Kidney (tissue), 13 donors: ENCODE measurements at regions not wholly inside any gene's neighbourhood (a gene's known extent, or its start where the extent isn't known, plus 50 kb on each side); places are given as distances from the start of the nearest gene placed in this dataset.

Experiments used
- DNase-seq, 5 donors: peaks; one replicate each; pipeline ENCODE4 v3.0.0-alpha.2; 2013 to 2020
- FAIRE-seq: peaks from 2 replicates; lab custom pipeline; 2012; peaks lifted over from hg19 to GRCh38; lab: Jason Lieb, UNC
- H3K27ac ChIP-seq, 2 donors: one replicate each; pipeline ENCODE4 v1.7.0; 2013; ENCODE audit warnings: low read depth in 2 of 2, low read length in 2 of 2, inconsistent platforms in 1 of 2
- H3K27me3 ChIP-seq: one replicate; pipeline ENCODE4 v1.7.1; 2013; ENCODE audit warnings: low read length, inconsistent platforms; ENCODE audit not compliant: control insufficient read depth, insufficient read depth
- H3K36me3 ChIP-seq, 3 donors: one replicate each; pipeline versions ENCODE4 v1.7.0 to v1.7.1; 2013; ENCODE audit warnings: low read length in 3 of 3, control low read depth in 1 of 3, inconsistent platforms in 1 of 3; ENCODE audit not compliant: insufficient read depth in 3 of 3, control insufficient read depth in 2 of 3
- H3K4me1 ChIP-seq, 3 donors: one replicate each; pipeline versions ENCODE4 v1.7.0 to v1.7.1; 2013; ENCODE audit warnings: low read length in 3 of 3, inconsistent platforms in 1 of 3, low read depth in 1 of 3; ENCODE audit not compliant: control insufficient read depth in 2 of 3, insufficient read depth in 2 of 3
- H3K4me3 ChIP-seq, 3 donors: one replicate each; pipeline versions ENCODE4 v1.7.0 to v1.8.1; 2013; ENCODE audit warnings: low read length in 3 of 3, control low read depth in 1 of 3, inconsistent platforms in 1 of 3
- H3K9ac ChIP-seq, 3 donors: one replicate each; pipeline versions ENCODE4 v1.7.0 to v1.7.1; 2013; ENCODE audit warnings: low read length in 3 of 3, control low read depth in 1 of 3, inconsistent platforms in 1 of 3
- H3K9me3 ChIP-seq, 3 donors: one replicate each; pipeline versions ENCODE4 v1.7.0 to v1.7.1; 2013; ENCODE audit warnings: low read length in 3 of 3, control low read depth in 1 of 3, inconsistent platforms in 1 of 3; ENCODE audit not compliant: control insufficient read depth in 2 of 3, insufficient read depth in 1 of 3
- CTCF ChIP-seq: IDR thresholded peaks from 3 replicates; pipeline ENCODE4 v1.5.1; 2012; ENCODE audit warnings: mild to moderate bottlenecking, moderate library complexity, borderline replicate concordance; ENCODE audit not compliant: insufficient read depth; ENCODE audit errors: extremely low read depth
- intact Hi-C: fragments of 100-400 bp; cut with DNase I; formaldehyde crosslinking; loops from one replicate; pipeline ENCODE4 v1.11.1; 2022
- donor health status: control.
- donor health status: control.
- donor health status: control.
- donor health status: control.
- donor health status: control.
- donor health status: DM: yes; HTN: yes; CAD: no.
- donor health status: Normal renal cell carcinoma (clear cell type).

DNA sequence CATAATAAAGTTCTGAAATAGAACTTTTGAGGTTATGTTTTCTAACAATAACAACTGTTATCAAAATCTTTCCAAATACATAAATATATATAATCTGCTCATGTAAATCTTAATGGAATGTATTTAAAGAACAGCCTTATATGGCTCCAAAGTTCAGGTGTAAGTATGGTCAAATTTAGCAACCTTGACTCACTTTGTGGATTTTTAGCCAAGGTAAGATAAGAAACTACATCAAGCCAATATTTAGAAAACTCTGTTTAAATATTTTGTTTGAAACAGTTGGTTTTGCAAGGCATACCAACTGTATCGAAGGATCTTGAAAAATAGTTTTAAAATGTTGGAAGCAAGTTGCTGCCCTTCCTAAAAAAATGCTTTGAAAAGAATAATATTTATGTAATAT, 228.9 kb upstream of the SEMA3D start:
- Histone ChIP-seq H3K4me3 (no peak overlapping the region), H3K27me3 (no peaks in the 10 kb centered on the region), H3K9me3 (no peaks in the 10 kb centered on the region), H3K4me1 (no peaks in the 10 kb centered on the region), H3K27ac (no peak overlapping the region), H3K9ac (no peak overlapping the region), H3K36me3 (no peaks in the 10 kb centered on the region)
- no peak for TF ChIP-seq CTCF
- intact Hi-C loops, result no loop called here
- DNase-seq, result no peak
- no peak for FAIRE-seq

DNA sequence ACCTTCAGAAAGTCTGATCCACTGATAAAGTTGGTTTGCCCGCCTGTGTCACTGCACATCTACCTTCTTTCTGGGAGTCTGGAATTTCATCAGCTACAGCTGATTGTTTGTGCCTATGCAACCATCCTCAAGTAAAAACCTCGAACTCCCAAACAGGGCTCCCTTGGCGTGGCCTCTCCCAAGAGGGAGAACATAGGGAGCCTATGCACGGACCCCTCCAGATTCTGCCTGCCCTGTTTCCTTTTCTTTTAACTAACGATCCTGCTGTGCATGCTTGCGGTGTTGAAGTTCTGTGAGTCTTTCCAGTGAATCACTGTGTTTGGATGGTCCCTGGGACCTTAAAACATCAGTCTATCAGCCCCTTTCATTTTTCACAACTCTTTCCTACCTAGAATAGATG, 226.9 kb upstream of the SEMA3D start:
- Histone ChIP-seq H3K27ac (no peak overlapping the region), H3K9ac (no peak overlapping the region), H3K36me3 (no peaks in the 10 kb centered on the region), H3K9me3 (no peaks in the 10 kb centered on the region), H3K4me3 (no peak overlapping the region), H3K4me1 (no peaks in the 10 kb centered on the region), H3K27me3 (no peaks in the 10 kb centered on the region)
- TF ChIP-seq CTCF, result no peak
- FAIRE-seq (no peak), DNase-seq (no peak)
- intact Hi-C loops, result no loop called here

DNA sequence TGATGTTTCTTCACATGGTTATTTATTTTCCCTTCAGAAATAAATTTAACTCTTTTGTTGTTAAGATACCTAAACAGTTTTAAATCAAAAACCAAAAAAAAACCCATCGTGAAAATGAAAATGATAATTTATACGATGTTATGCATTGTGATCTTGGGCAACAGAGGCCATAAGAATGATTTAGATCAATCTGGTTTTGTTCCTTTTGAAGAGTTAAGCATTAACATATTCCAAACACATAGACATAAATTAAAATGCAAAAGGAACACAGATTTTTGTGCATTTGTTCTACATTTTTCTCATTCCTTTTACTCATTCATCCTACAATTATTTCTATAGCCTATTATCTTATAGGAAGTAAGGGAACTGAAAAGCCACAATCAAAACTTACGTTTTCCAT, 226.1 kb upstream of the SEMA3D start:
- no peaks in the 10 kb centered on the region for H3K4me1 ChIP-seq
- no peak for TF ChIP-seq CTCF
- H3K4me3 ChIP-seq, result no peak overlapping the region
- no peaks in the 10 kb centered on the region for H3K27me3 ChIP-seq
- H3K36me3 ChIP-seq, result no peaks in the 10 kb centered on the region
- intact Hi-C loops, result no loop called here
- peak in 2 of 5 donors; percentile 26 to 29 for DNase-seq
- H3K9me3 ChIP-seq, result no peaks in the 10 kb centered on the region
- no peak overlapping the region for H3K27ac ChIP-seq
- FAIRE-seq, result no peak
- H3K9ac ChIP-seq, result no peak overlapping the region

- DNase-seq (peak in 2 of 5 donors; percentile 4 to 33), FAIRE-seq (no peak)
- no peak for TF ChIP-seq CTCF
- Histone ChIP-seq H3K4me1 (no peaks in the 10 kb centered on the region), H3K9ac (no peak overlapping the region), H3K4me3 (no peak overlapping the region), H3K27ac (no peak overlapping the region), H3K36me3 (no peaks in the 10 kb centered on the region), H3K27me3 (no peaks in the 10 kb centered on the region), H3K9me3 (no peaks in the 10 kb centered on the region)
- intact Hi-C loops, result no loop called here
These were observed 220.5 kb upstream of the SEMA3D start for GRCh38 chr7:85407391-85407790.
